Kidney (tissue), 13 donors: ENCODE measurements at regions not wholly inside any gene's neighbourhood (a gene's known extent, or its start where the extent isn't known, plus 50 kb on each side); places are given as distances from the start of the nearest gene placed in this dataset.

Experiments
- DNase-seq, 5 donors: peaks; one replicate each; pipeline ENCODE4 v3.0.0-alpha.2; 2013 to 2020
- FAIRE-seq: peaks from 2 replicates; lab custom pipeline; 2012; peaks lifted over from hg19 to GRCh38; lab: Jason Lieb, UNC
- H3K27ac ChIP-seq, 2 donors: one replicate each; pipeline ENCODE4 v1.7.0; 2013; ENCODE audit warnings: low read depth in 2 of 2, low read length in 2 of 2, inconsistent platforms in 1 of 2
- H3K27me3 ChIP-seq: one replicate; pipeline ENCODE4 v1.7.1; 2013; ENCODE audit warnings: low read length, inconsistent platforms; ENCODE audit not compliant: control insufficient read depth, insufficient read depth
- H3K36me3 ChIP-seq, 3 donors: one replicate each; pipeline versions ENCODE4 v1.7.0 to v1.7.1; 2013; ENCODE audit warnings: low read length in 3 of 3, control low read depth in 1 of 3, inconsistent platforms in 1 of 3; ENCODE audit not compliant: insufficient read depth in 3 of 3, control insufficient read depth in 2 of 3
- H3K4me1 ChIP-seq, 3 donors: one replicate each; pipeline versions ENCODE4 v1.7.0 to v1.7.1; 2013; ENCODE audit warnings: low read length in 3 of 3, inconsistent platforms in 1 of 3, low read depth in 1 of 3; ENCODE audit not compliant: control insufficient read depth in 2 of 3, insufficient read depth in 2 of 3
- H3K4me3 ChIP-seq, 3 donors: one replicate each; pipeline versions ENCODE4 v1.7.0 to v1.8.1; 2013; ENCODE audit warnings: low read length in 3 of 3, control low read depth in 1 of 3, inconsistent platforms in 1 of 3
- H3K9ac ChIP-seq, 3 donors: one replicate each; pipeline versions ENCODE4 v1.7.0 to v1.7.1; 2013; ENCODE audit warnings: low read length in 3 of 3, control low read depth in 1 of 3, inconsistent platforms in 1 of 3
- H3K9me3 ChIP-seq, 3 donors: one replicate each; pipeline versions ENCODE4 v1.7.0 to v1.7.1; 2013; ENCODE audit warnings: low read length in 3 of 3, control low read depth in 1 of 3, inconsistent platforms in 1 of 3; ENCODE audit not compliant: control insufficient read depth in 2 of 3, insufficient read depth in 1 of 3
- CTCF ChIP-seq: IDR thresholded peaks from 3 replicates; pipeline ENCODE4 v1.5.1; 2012; ENCODE audit warnings: mild to moderate bottlenecking, moderate library complexity, borderline replicate concordance; ENCODE audit not compliant: insufficient read depth; ENCODE audit errors: extremely low read depth
- intact Hi-C: fragments of 100-400 bp; cut with DNase I; formaldehyde crosslinking; loops from one replicate; pipeline ENCODE4 v1.11.1; 2022
- donor health status: control.
- donor health status: control.
- donor health status: control.
- donor health status: control.
- donor health status: control.
- donor health status: DM: yes; HTN: yes; CAD: no.
- donor health status: Normal renal cell carcinoma (clear cell type).

GRCh38 chr12:124129132-124129531 is 156.1 kb downstream of the ZNF664 start:
- intact Hi-C loops = no loop called here
- FAIRE-seq (no peak), DNase-seq (no peak)
- Histone ChIP-seq H3K9me3 (no peaks in the 10 kb centered on the region), H3K27ac (no peak overlapping the region), H3K9ac (no peak overlapping the region), H3K4me3 (no peak overlapping the region), H3K36me3 (no peaks in the 10 kb centered on the region), H3K4me1 (no peaks in the 10 kb centered on the region), H3K27me3 (no peaks in the 10 kb centered on the region)
- TF ChIP-seq CTCF = no peak

GRCh38 chr12:124130691-124131591 is 157.9 kb downstream of the ZNF664 start:
- no peak for TF ChIP-seq CTCF
- no peak for FAIRE-seq
- no peak for DNase-seq
- Histone ChIP-seq H3K4me3 (no peak overlapping the region), H3K27ac (no peak overlapping the region), H3K4me1 (no peaks in the 10 kb centered on the region), H3K9ac (no peak overlapping the region), H3K9me3 (no peaks in the 10 kb centered on the region), H3K27me3 (no peaks in the 10 kb centered on the region), H3K36me3 (no peaks in the 10 kb centered on the region)
- intact Hi-C loops = no loop called here

DNA sequence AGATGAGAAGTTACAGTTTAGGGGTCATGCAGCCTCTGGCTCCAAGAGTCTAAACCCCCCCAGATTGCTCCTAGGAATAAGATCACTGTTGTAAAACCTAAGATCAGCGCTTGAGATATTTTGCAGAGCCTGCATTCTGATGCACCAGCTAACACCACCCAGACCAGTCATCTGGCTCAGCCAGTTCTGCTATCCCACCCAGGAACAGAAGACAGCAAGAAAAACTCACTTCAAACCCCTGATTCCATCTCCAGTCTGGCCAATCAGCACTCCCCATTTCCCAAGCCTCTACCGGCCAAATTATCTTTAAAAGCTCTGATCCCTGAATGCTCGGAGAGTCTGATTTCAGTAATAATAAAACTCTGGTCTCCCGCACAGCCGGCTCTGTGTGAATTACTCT is 158.6 kb downstream of the ZNF664 start:
- FAIRE-seq = no peak
- no peak for DNase-seq
- intact Hi-C loops = no loop called here
- Histone ChIP-seq H3K36me3 (no peaks in the 10 kb centered on the region), H3K4me3 (no peak overlapping the region), H3K9ac (no peak overlapping the region), H3K27me3 (no peaks in the 10 kb centered on the region), H3K9me3 (no peaks in the 10 kb centered on the region), H3K27ac (no peak overlapping the region), H3K4me1 (no peaks in the 10 kb centered on the region)
- no peak for TF ChIP-seq CTCF
